MM.1S (cell line): ENCODE measurements at regions not wholly inside any gene's neighbourhood (a gene's known extent, or its start where the extent isn't known, plus 50 kb on each side); places are given as distances from the start of the nearest gene placed in this dataset.

ENCODE experiments used
- CTCF ChIP-seq: fragments of 300-600 bp; sonication (generic); IDR thresholded peaks from 2 replicates; pipeline ENCODE4 v1.5.1; 2016; ENCODE audit warnings: antibody characterized with exemption, low read length, mixed read lengths
- EZH2 ChIP-seq: fragments of 300-600 bp; sonication (generic); optimal IDR thresholded peaks from 2 replicates; pipeline ENCODE3; 2017; ENCODE audit warnings: low read depth, mild to moderate bottlenecking, antibody characterized with exemption, low read length, mixed read lengths

GRCh38 chr20:56843817-56844216 lies 214.7 kb downstream of the TFAP2C start:
- no peak for TF ChIP-seq EZH2
- TF ChIP-seq CTCF = no peak
